VCaP (cell line): ENCODE measurements at regions not wholly inside any gene's neighbourhood (a gene's known extent, or its start where the extent isn't known, plus 50 kb on each side); places are given as distances from the start of the nearest gene placed in this dataset.
"Not testable (repeated sequence)": the region's sequence is repeated elsewhere in the genome, so short reads cannot be mapped to it uniquely, and the experiment has no call there.

Experiments
- H3K27ac ChIP-seq: fragments of 450-650 bp; 2 replicates; pipeline ENCODE4 v1.5.1; 2017
- CTCF ChIP-seq: fragments of 450-650 bp; conservative IDR thresholded peaks from 2 replicates; pipeline ENCODE4 v1.5.1; 2017; ENCODE audit warnings: mild to moderate bottlenecking, moderate library complexity

- H3K27ac ChIP-seq: not testable (repeated sequence)
These were observed 123.6 kb upstream of the RHOU start for GRCh38 chr1:228611707-228612106.

GRCh38 chr1:228622002-228622716, 113.1 kb upstream of the RHOU start:
- H3K27ac ChIP-seq: not testable (repeated sequence)

GRCh38 chr1:228626481-228626880, 108.8 kb upstream of the RHOU start:
- not testable (repeated sequence) for H3K27ac ChIP-seq

- not testable (repeated sequence) for H3K27ac ChIP-seq
These were observed 102.4 kb upstream of the RHOU start for GRCh38 chr1:228632858-228633257.

GRCh38 chr1:228635304-228635703, 100.0 kb upstream of the RHOU start:
- H3K27ac ChIP-seq: not testable (repeated sequence)

- H3K27ac ChIP-seq: not testable (repeated sequence)
These were observed 97.8 kb upstream of the RHOU start for GRCh38 chr1:228637529-228637928.

- peak overlapping the region; percentile 68 for H3K27ac ChIP-seq
- no peak for TF ChIP-seq CTCF
These were observed 88.4 kb upstream of the RHOU start for GRCh38 chr1:228646717-228647522.

GRCh38 chr1:228647523-228648444, 87.5 kb upstream of the RHOU start:
- no peak for TF ChIP-seq CTCF
- H3K27ac ChIP-seq: peak overlapping the region; percentile 68

- H3K27ac ChIP-seq: peak overlapping the region; percentile 68
- no peak for TF ChIP-seq CTCF
These were observed 86.5 kb upstream of the RHOU start for GRCh38 chr1:228648647-228649383.

- TF ChIP-seq CTCF: no peak
- H3K27ac ChIP-seq: no peak overlapping the region
These were observed 85.1 kb upstream of the RHOU start for GRCh38 chr1:228650141-228650540.
